HG03439 (cell line): ENCODE measurements at regions not wholly inside any gene's neighbourhood (a gene's known extent, or its start where the extent isn't known, plus 50 kb on each side); places are given as distances from the start of the nearest gene placed in this dataset.

Experiments used
- ATAC-seq: cut with Tn5 transposase; IDR thresholded peaks from one replicate; pipeline ENCODE4 v1.9.1; 2021; ENCODE audit warnings: mild to moderate bottlenecking, moderate library complexity; ENCODE audit not compliant: unreplicated experiment

- ATAC-seq: no peak
Observed at GRCh38 chr5:31049936-31050704, 143.4 kb upstream of the CDH6 start.

- ATAC-seq: no peak
Observed at GRCh38 chr5:31049461-31049860, 144.0 kb upstream of the CDH6 start.

- ATAC-seq: no peak
Observed at GRCh38 chr5:31048282-31049270, 144.9 kb upstream of the CDH6 start.

- no peak for ATAC-seq
Observed at GRCh38 chr5:31047621-31048020, 145.9 kb upstream of the CDH6 start.

- no peak for ATAC-seq
Observed at GRCh38 chr5:31047007-31047406, 146.5 kb upstream of the CDH6 start.

GRCh38 chr5:31036411-31036810, 157.1 kb upstream of the CDH6 start:
- no peak for ATAC-seq

GRCh38 chr5:31033295-31033694, 160.2 kb upstream of the CDH6 start:
- ATAC-seq: no peak

GRCh38 chr5:31029925-31030324, 163.6 kb upstream of the CDH6 start:
- no peak for ATAC-seq

GRCh38 chr5:31027721-31028120, 165.8 kb upstream of the CDH6 start:
- ATAC-seq: no peak

- ATAC-seq: no peak
Observed at GRCh38 chr5:31023105-31023504, 170.4 kb upstream of the CDH6 start.

GRCh38 chr5:31021181-31021624, 172.3 kb upstream of the CDH6 start:
- no peak for ATAC-seq

- ATAC-seq: no peak
Observed at GRCh38 chr5:31008231-31008630, 185.3 kb upstream of the CDH6 start.

- ATAC-seq: no peak
Observed at GRCh38 chr5:31007672-31008071, 185.8 kb upstream of the CDH6 start.

- ATAC-seq: no peak
Observed at GRCh38 chr5:31000287-31000686, 193.2 kb upstream of the CDH6 start.

- no peak for ATAC-seq
Observed at GRCh38 chr5:30997681-30998080, 195.8 kb upstream of the CDH6 start.

GRCh38 chr5:30994902-30995301, 198.6 kb upstream of the CDH6 start:
- no peak for ATAC-seq

GRCh38 chr5:30994176-30994575, 199.3 kb upstream of the CDH6 start:
- no peak for ATAC-seq

GRCh38 chr5:30991462-30991861, 202.0 kb upstream of the CDH6 start:
- no peak for ATAC-seq

GRCh38 chr5:30981576-30981975, 211.9 kb upstream of the CDH6 start:
- ATAC-seq: no peak

GRCh38 chr5:30968971-30969370, 224.5 kb upstream of the CDH6 start:
- ATAC-seq: no peak

GRCh38 chr5:30960036-30960435, 233.4 kb upstream of the CDH6 start:
- no peak for ATAC-seq

GRCh38 chr5:30959238-30959637, 234.2 kb upstream of the CDH6 start:
- ATAC-seq: no peak
